Loucy (cell line): ENCODE measurements at regions not wholly inside any gene's neighbourhood (a gene's known extent, or its start where the extent isn't known, plus 50 kb on each side); places are given as distances from the start of the nearest gene placed in this dataset.

ENCODE experiments used
- H2AFZ ChIP-seq: fragments of 200-600 bp; sonication (generic); 2 replicates; pipeline ENCODE4 v1.6.0; 2016; ENCODE audit warnings: antibody characterized with exemption, mild to moderate bottlenecking, low read length, moderate library complexity
- H3F3A ChIP-seq: fragments of 200-600 bp; 2 replicates; pipeline ENCODE4 v1.6.0; 2016; ENCODE audit warnings: antibody characterized with exemption, low read depth, mild to moderate bottlenecking
- H3K27me3 ChIP-seq: fragments of 200-600 bp; sonication (generic); 2 replicates; pipeline ENCODE4 v1.6.1; 2014; ENCODE audit warnings: low read length, mild to moderate bottlenecking; ENCODE audit not compliant: insufficient read depth, poor library complexity, severe bottlenecking
- H3K36me3 ChIP-seq: fragments of 200-600 bp; sonication (generic); 2 replicates; pipeline ENCODE4 v1.6.1; 2016; ENCODE audit warnings: low read length; ENCODE audit not compliant: insufficient read depth
- H3K4me1 ChIP-seq: fragments of 200-600 bp; sonication (generic); 2 replicates; pipeline ENCODE4 v1.5.1; 2014; ENCODE audit warnings: low read length, mild to moderate bottlenecking; ENCODE audit not compliant: insufficient read depth, poor library complexity, severe bottlenecking
- H3K4me2 ChIP-seq: fragments of 200-600 bp; sonication (generic); 2 replicates; pipeline ENCODE4 v1.6.0; 2014; ENCODE audit warnings: antibody characterized with exemption, low read length, low read depth, mild to moderate bottlenecking; ENCODE audit not compliant: poor library complexity, severe bottlenecking
- H3K4me3 ChIP-seq: fragments of 200-600 bp; sonication (generic); 2 replicates; pipeline ENCODE4 v1.5.1; 2014; ENCODE audit warnings: low read length, mild to moderate bottlenecking, mixed read lengths; ENCODE audit not compliant: poor library complexity, severe bottlenecking
- H3K79me2 ChIP-seq: fragments of 200-600 bp; sonication (generic); 2 replicates; pipeline ENCODE4 v1.6.1; 2014; ENCODE audit warnings: low read length; ENCODE audit not compliant: insufficient read depth
- H3K9ac ChIP-seq: fragments of 200-600 bp; sonication (generic); 2 replicates; pipeline ENCODE4 v1.6.0; 2014; ENCODE audit warnings: mild to moderate bottlenecking, low read depth, low read length, moderate library complexity; ENCODE audit not compliant: poor library complexity, severe bottlenecking
- H3K9me2 ChIP-seq: fragments of 200-600 bp; sonication (generic); replicated peaks from 2 replicates; pipeline ENCODE4 v1.6.1; 2016; ENCODE audit warnings: low read depth, low read length, mixed read lengths
- H3K9me3 ChIP-seq: fragments of 200-600 bp; sonication (generic); 2 replicates; pipeline ENCODE4 v1.6.1; 2014; ENCODE audit warnings: mild to moderate bottlenecking, antibody characterized with exemption, low read length, low read depth; ENCODE audit not compliant: insufficient read depth
- H4K20me1 ChIP-seq: fragments of 200-600 bp; sonication (generic); 2 replicates; pipeline ENCODE4 v1.6.0; 2014; ENCODE audit warnings: antibody characterized with exemption, low read length, mild to moderate bottlenecking; ENCODE audit not compliant: insufficient read depth, poor library complexity, severe bottlenecking
- CTCF ChIP-seq: fragments of 200-600 bp; sonication (generic); conservative IDR thresholded peaks from 2 replicates; pipeline ENCODE4 v1.5.1; 2014; ENCODE audit warnings: mild to moderate bottlenecking, antibody characterized with exemption, low read length
- EZH2phosphoT487 ChIP-seq: fragments of 200-600 bp; IDR thresholded peaks from 2 replicates; pipeline ENCODE4 v1.6.1; 2018; ENCODE audit warnings: antibody characterized with exemption, mild to moderate bottlenecking, moderate library complexity, borderline replicate concordance

GRCh38 chr18:60870261-60871153 lies 462.7 kb upstream of the CDH20 start:
- no peak overlapping the region for H3K4me3 ChIP-seq
- H3K79me2 ChIP-seq: no peaks in the 10 kb centered on the region
- H3K27me3 ChIP-seq: no peaks in the 10 kb centered on the region
- no peaks in the 10 kb centered on the region for H3K9me3 ChIP-seq
- no peak overlapping the region for H3K4me2 ChIP-seq
- H3K9ac ChIP-seq: no peak overlapping the region
- H4K20me1 ChIP-seq: no peaks in the 10 kb centered on the region
- H2AFZ ChIP-seq: no peak overlapping the region
- TF ChIP-seq EZH2phosphoT487 (no peak), CTCF (no peak)
- H3K36me3 ChIP-seq: no peaks in the 10 kb centered on the region
- H3K9me2 ChIP-seq: no peaks in the 10 kb centered on the region
- H3F3A ChIP-seq: no peaks in the 10 kb centered on the region
- H3K4me1 ChIP-seq: no peaks in the 10 kb centered on the region

- no peak overlapping the region for H3K4me2 ChIP-seq
- H3K9ac ChIP-seq: no peak overlapping the region
- TF ChIP-seq EZH2phosphoT487 (no peak), CTCF (no peak)
- no peaks in the 10 kb centered on the region for H3K9me3 ChIP-seq
- H3K4me1 ChIP-seq: no peaks in the 10 kb centered on the region
- H3K79me2 ChIP-seq: no peaks in the 10 kb centered on the region
- H3K36me3 ChIP-seq: no peaks in the 10 kb centered on the region
- no peaks in the 10 kb centered on the region for H3K27me3 ChIP-seq
- H2AFZ ChIP-seq: no peak overlapping the region
- no peaks in the 10 kb centered on the region for H3F3A ChIP-seq
- no peaks in the 10 kb centered on the region for H4K20me1 ChIP-seq
- H3K9me2 ChIP-seq: no peaks in the 10 kb centered on the region
- no peak overlapping the region for H3K4me3 ChIP-seq
Observed at GRCh38 chr18:60872434-60872833, 460.8 kb upstream of the CDH20 start.

GRCh38 chr18:60873708-60874107 lies 459.5 kb upstream of the CDH20 start:
- H4K20me1 ChIP-seq: no peaks in the 10 kb centered on the region
- no peaks in the 10 kb centered on the region for H3K4me1 ChIP-seq
- no peaks in the 10 kb centered on the region for H3K9me2 ChIP-seq
- no peak for TF ChIP-seq EZH2phosphoT487
- H3K36me3 ChIP-seq: no peaks in the 10 kb centered on the region
- H3K79me2 ChIP-seq: no peaks in the 10 kb centered on the region
- no peaks in the 10 kb centered on the region for H3F3A ChIP-seq
- H3K9me3 ChIP-seq: no peaks in the 10 kb centered on the region
- no peak overlapping the region for H2AFZ ChIP-seq
- no peaks in the 10 kb centered on the region for H3K27me3 ChIP-seq
- no peak overlapping the region for H3K4me2 ChIP-seq
- H3K9ac ChIP-seq: no peak overlapping the region
- no peak overlapping the region for H3K4me3 ChIP-seq
